ENCODE measurements at regions not wholly inside any gene's neighbourhood (a gene's known extent, or its start where the extent isn't known, plus 50 kb on each side); places are given as distances from the start of the nearest gene placed in this dataset.
"Not testable (repeated sequence)": the region's sequence is repeated elsewhere in the genome, so short reads cannot be mapped to it uniquely, and the experiment has no call there.

- DNase-seq (ENCODE audit: low read depth, low spot score), result no peak
- H3K4me3 ChIP-seq (ENCODE audit: low read length), result no peak overlapping the region
Measured at GRCh38 chr16:61083711-61084110, 952.5 kb downstream of the CDH8 start.

- DNase-seq (ENCODE audit: low read depth, low spot score), result no peak
Measured at GRCh38 chr16:61074324-61074723, 961.9 kb downstream of the CDH8 start.

GRCh38 chr16:61057635-61058034 lies 978.6 kb downstream of the CDH8 start:
- DNase-seq (ENCODE audit: low read depth, low spot score), result no peak
- H3K4me3 ChIP-seq (ENCODE audit: low read length), result no peak overlapping the region

More at GRCh38 chr16:61074324-61074723, 961.9 kb downstream of the CDH8 start:
- H3K4me3 ChIP-seq (ENCODE audit: low read length), result no peak overlapping the region

GRCh38 chr16:61050547-61050946 lies 985.7 kb downstream of the CDH8 start:
- no peak for DNase-seq (ENCODE audit: low read depth, low spot score)
- H3K4me3 ChIP-seq (ENCODE audit: low read length), result no peak overlapping the region

- no peak for DNase-seq (ENCODE audit: low read depth, low spot score)
- H3K4me3 ChIP-seq (ENCODE audit: low read length), result no peak overlapping the region
Measured at GRCh38 chr16:61045931-61046330, 990.3 kb downstream of the CDH8 start.

- DNase-seq (ENCODE audit: low read depth, low spot score), result peak; percentile 0
- no peak overlapping the region for H3K4me3 ChIP-seq (ENCODE audit: low read length)
Measured at GRCh38 chr16:61042737-61043136, 993.5 kb downstream of the CDH8 start.

GRCh38 chr16:61030616-61031015 lies 1005.6 kb downstream of the CDH8 start:
- no peak for DNase-seq (ENCODE audit: low read depth, low spot score)
- no peak overlapping the region for H3K4me3 ChIP-seq (ENCODE audit: low read length)

GRCh38 chr16:61024180-61024900 lies 1011.9 kb downstream of the CDH8 start:
- DNase-seq (ENCODE audit: low read depth, low spot score), result no peak
- H3K4me3 ChIP-seq (ENCODE audit: low read length), result no peak overlapping the region

GRCh38 chr16:61014869-61015268 lies 1021.4 kb downstream of the CDH8 start:
- H3K4me3 ChIP-seq (ENCODE audit: low read length), result no peak overlapping the region
- DNase-seq (ENCODE audit: low read depth, low spot score), result peak; percentile 17

- H3K4me3 ChIP-seq (ENCODE audit: low read length), result no peak overlapping the region
- DNase-seq (ENCODE audit: low read depth, low spot score), result no peak
Measured at GRCh38 chr16:61007694-61008093, 1028.5 kb downstream of the CDH8 start.

GRCh38 chr16:61005952-61006351 lies 1030.3 kb downstream of the CDH8 start:
- no peak for DNase-seq (ENCODE audit: low read depth, low spot score)
- H3K4me3 ChIP-seq (ENCODE audit: low read length), result no peak overlapping the region

GRCh38 chr16:61002479-61003204 lies 1033.6 kb downstream of the CDH8 start:
- no peak for DNase-seq (ENCODE audit: low read depth, low spot score)
- no peak overlapping the region for H3K4me3 ChIP-seq (ENCODE audit: low read length)

- H3K4me3 ChIP-seq (ENCODE audit: low read length), result no peak overlapping the region
- no peak for DNase-seq (ENCODE audit: low read depth, low spot score)
Measured at GRCh38 chr16:60991886-60992285, 1044.4 kb downstream of the CDH8 start.

GRCh38 chr16:60989592-60989991 lies 1046.6 kb downstream of the CDH8 start:
- no peak overlapping the region for H3K4me3 ChIP-seq (ENCODE audit: low read length)
- DNase-seq (ENCODE audit: low read depth, low spot score), result no peak

- no peak overlapping the region for H3K4me3 ChIP-seq (ENCODE audit: low read length)
- no peak for DNase-seq (ENCODE audit: low read depth, low spot score)
Measured at GRCh38 chr16:60979119-60979518, 1057.1 kb downstream of the CDH8 start.

GRCh38 chr16:60949800-60950199 lies 1086.4 kb downstream of the CDH8 start:
- no peak for DNase-seq (ENCODE audit: low read depth, low spot score)
- no peak overlapping the region for H3K4me3 ChIP-seq (ENCODE audit: low read length)

- DNase-seq (ENCODE audit: low read depth, low spot score), result peak; percentile 8
- H3K4me3 ChIP-seq (ENCODE audit: low read length), result no peak overlapping the region
Measured at GRCh38 chr16:60945225-60945624, 1091.0 kb downstream of the CDH8 start.

- H3K4me3 ChIP-seq (ENCODE audit: low read length); DNase-seq (ENCODE audit: low read depth, low spot score): not testable (repeated sequence)
Measured at GRCh38 chr16:60936189-60936588, 1100.0 kb downstream of the CDH8 start.

GRCh38 chr16:60932600-60932999 lies 1103.6 kb downstream of the CDH8 start:
- DNase-seq (ENCODE audit: low read depth, low spot score), result no peak
- no peak overlapping the region for H3K4me3 ChIP-seq (ENCODE audit: low read length)

GRCh38 chr16:60930291-60930690 lies 1105.9 kb downstream of the CDH8 start:
- no peak for DNase-seq (ENCODE audit: low read depth, low spot score)

GRCh38 chr16:60922920-60923319 lies 1113.3 kb downstream of the CDH8 start:
- no peak for DNase-seq (ENCODE audit: low read depth, low spot score)
- H3K4me3 ChIP-seq (ENCODE audit: low read length), result no peak overlapping the region

More at GRCh38 chr16:60930291-60930690, 1105.9 kb downstream of the CDH8 start:
- no peak overlapping the region for H3K4me3 ChIP-seq (ENCODE audit: low read length)

All from Jurkat, Clone E6-1 (cell line).